ENCODE measurements at regions not wholly inside any gene's neighbourhood (a gene's known extent, or its start where the extent isn't known, plus 50 kb on each side); places are given as distances from the start of the nearest gene placed in this dataset.
"Not testable (repeated sequence)": the region's sequence is repeated elsewhere in the genome, so short reads cannot be mapped to it uniquely, and the experiment has no call there.

DNA sequence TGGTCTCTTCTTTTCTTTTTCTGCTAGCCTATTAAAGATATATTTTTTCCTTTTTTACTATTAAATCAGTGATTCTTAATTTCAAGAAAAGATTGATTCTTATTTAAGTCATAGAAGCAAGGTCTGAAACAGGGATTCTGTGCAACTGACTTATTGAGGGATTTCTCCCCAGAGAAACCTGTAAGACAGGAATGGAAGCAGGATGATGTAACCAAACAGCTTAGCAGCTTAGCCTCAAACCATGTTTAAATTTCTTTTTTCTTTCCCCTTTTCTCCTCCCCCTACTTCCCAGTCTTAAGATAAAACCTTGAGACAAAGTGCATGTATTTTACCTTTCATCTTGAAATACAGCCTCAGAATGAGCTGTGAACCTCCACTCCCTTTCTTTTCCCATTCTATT lies 322.8 kb downstream of the NEK10 start:
- Histone ChIP-seq H3K4me2 (ENCODE audit: low read length) (no peak overlapping the region), H4K20me1 (ENCODE audit: control insufficient read depth, insufficient read depth, low read depth, low read length) (no peaks in the 10 kb centered on the region), H3K27ac (ENCODE audit: low read depth, low read length) (no peak overlapping the region), H3K9me3 (ENCODE audit: control insufficient read depth, insufficient read depth, low read length) (no peaks in the 10 kb centered on the region), H3K4me1 (ENCODE audit: control insufficient read depth, low read length) (no peaks in the 10 kb centered on the region), H3K27me3 (ENCODE audit: control insufficient read depth, low read length) (no peaks in the 10 kb centered on the region), H3K36me3 (ENCODE audit: control insufficient read depth, low read length) (no peaks in the 10 kb centered on the region), H3K9me2 (replicated peaks; ENCODE audit: control insufficient read depth, low read length) (no peaks in the 10 kb centered on the region), H3K4me3 (ENCODE audit: low read length) (no peak overlapping the region), H3K79me2 (ENCODE audit: control insufficient read depth, low read length) (no peaks in the 10 kb centered on the region), H3F3A (ENCODE audit: control insufficient read depth, insufficient read depth) (no peaks in the 10 kb centered on the region)
- TF ChIP-seq EZH2phosphoT487 (IDR thresholded peaks at IDR 0.05; ENCODE audit: borderline replicate concordance, low read length) = no peak
- no peak for TF ChIP-seq CTCF (IDR thresholded peaks at IDR 0.05; ENCODE audit: low read depth, low read length, poor library complexity, severe bottlenecking)

GRCh38 chr3:27049792-27050191 lies 319.4 kb downstream of the NEK10 start:
- Histone ChIP-seq H3K9me3 (ENCODE audit: control insufficient read depth, insufficient read depth, low read length) (no peaks in the 10 kb centered on the region), H3K79me2 (ENCODE audit: control insufficient read depth, low read length) (no peaks in the 10 kb centered on the region), H3K27me3 (ENCODE audit: control insufficient read depth, low read length) (no peaks in the 10 kb centered on the region), H3K9me2 (replicated peaks; ENCODE audit: control insufficient read depth, low read length) (no peaks in the 10 kb centered on the region), H3F3A (ENCODE audit: control insufficient read depth, insufficient read depth) (no peaks in the 10 kb centered on the region), H4K20me1 (ENCODE audit: control insufficient read depth, insufficient read depth, low read depth, low read length) (no peaks in the 10 kb centered on the region), H3K4me2 (ENCODE audit: low read length) (no peak overlapping the region), H3K4me3 (ENCODE audit: low read length) (no peak overlapping the region), H3K36me3 (ENCODE audit: control insufficient read depth, low read length) (no peaks in the 10 kb centered on the region), H3K4me1 (ENCODE audit: control insufficient read depth, low read length) (no peaks in the 10 kb centered on the region), H3K27ac (ENCODE audit: low read depth, low read length) (no peak overlapping the region)
- TF ChIP-seq EZH2phosphoT487 (IDR thresholded peaks at IDR 0.05; ENCODE audit: borderline replicate concordance, low read length) (no peak), CTCF (IDR thresholded peaks at IDR 0.05; ENCODE audit: low read depth, low read length, poor library complexity, severe bottlenecking) (no peak)

DNA sequence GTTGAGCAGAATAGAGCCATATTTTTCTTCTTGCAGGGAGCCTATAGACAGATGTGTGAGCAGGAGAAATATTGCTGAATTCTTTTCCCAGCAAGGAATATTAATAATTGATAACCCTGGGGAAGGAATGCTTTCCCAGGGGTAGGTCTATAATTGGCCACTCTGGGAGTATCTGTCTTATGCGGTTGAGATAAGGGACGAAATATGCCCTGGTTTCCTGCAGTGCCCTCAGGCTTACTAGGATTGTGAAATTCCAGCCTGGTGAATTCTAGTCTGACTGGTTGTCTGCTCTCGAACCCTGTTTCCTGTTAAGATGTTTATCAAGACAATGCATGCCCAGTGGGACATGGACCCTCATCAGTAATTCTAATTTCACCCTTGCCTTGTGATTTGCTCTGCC lies 317.7 kb downstream of the NEK10 start:
- H3K9me3 ChIP-seq (ENCODE audit: control insufficient read depth, insufficient read depth, low read length); H3K79me2 ChIP-seq (ENCODE audit: control insufficient read depth, low read length); H3K4me1 ChIP-seq (ENCODE audit: control insufficient read depth, low read length); H3K27ac ChIP-seq (ENCODE audit: low read depth, low read length); H3K36me3 ChIP-seq (ENCODE audit: control insufficient read depth, low read length); H3K27me3 ChIP-seq (ENCODE audit: control insufficient read depth, low read length); H3K4me2 ChIP-seq (ENCODE audit: low read length); H3F3A ChIP-seq (ENCODE audit: control insufficient read depth, insufficient read depth); H4K20me1 ChIP-seq (ENCODE audit: control insufficient read depth, insufficient read depth, low read depth, low read length); H3K9me2 ChIP-seq (replicated peaks; ENCODE audit: control insufficient read depth, low read length); H3K4me3 ChIP-seq (ENCODE audit: low read length): not testable (repeated sequence)

- Histone ChIP-seq H3K27ac (ENCODE audit: low read depth, low read length) (no peak overlapping the region), H3K4me1 (ENCODE audit: control insufficient read depth, low read length) (no peaks in the 10 kb centered on the region), H3K4me3 (ENCODE audit: low read length) (no peak overlapping the region), H3K9me2 (replicated peaks; ENCODE audit: control insufficient read depth, low read length) (no peaks in the 10 kb centered on the region), H3K9me3 (ENCODE audit: control insufficient read depth, insufficient read depth, low read length) (no peaks in the 10 kb centered on the region), H3F3A (ENCODE audit: control insufficient read depth, insufficient read depth) (no peaks in the 10 kb centered on the region), H3K36me3 (ENCODE audit: control insufficient read depth, low read length) (no peaks in the 10 kb centered on the region), H3K4me2 (ENCODE audit: low read length) (no peak overlapping the region), H3K79me2 (ENCODE audit: control insufficient read depth, low read length) (no peaks in the 10 kb centered on the region), H4K20me1 (ENCODE audit: control insufficient read depth, insufficient read depth, low read depth, low read length) (no peaks in the 10 kb centered on the region), H3K27me3 (ENCODE audit: control insufficient read depth, low read length) (no peaks in the 10 kb centered on the region)
- TF ChIP-seq CTCF (IDR thresholded peaks at IDR 0.05; ENCODE audit: low read depth, low read length, poor library complexity, severe bottlenecking) = no peak
- TF ChIP-seq EZH2phosphoT487 (IDR thresholded peaks at IDR 0.05; ENCODE audit: borderline replicate concordance, low read length) = no peak
Measured at GRCh38 chr3:27056326-27056725, 312.9 kb downstream of the NEK10 start.

Data from DOHH2 (cell line).